ENCODE measurements at regions not wholly inside any gene's neighbourhood (a gene's known extent, or its start where the extent isn't known, plus 50 kb on each side); places are given as distances from the start of the nearest gene placed in this dataset.

DNA sequence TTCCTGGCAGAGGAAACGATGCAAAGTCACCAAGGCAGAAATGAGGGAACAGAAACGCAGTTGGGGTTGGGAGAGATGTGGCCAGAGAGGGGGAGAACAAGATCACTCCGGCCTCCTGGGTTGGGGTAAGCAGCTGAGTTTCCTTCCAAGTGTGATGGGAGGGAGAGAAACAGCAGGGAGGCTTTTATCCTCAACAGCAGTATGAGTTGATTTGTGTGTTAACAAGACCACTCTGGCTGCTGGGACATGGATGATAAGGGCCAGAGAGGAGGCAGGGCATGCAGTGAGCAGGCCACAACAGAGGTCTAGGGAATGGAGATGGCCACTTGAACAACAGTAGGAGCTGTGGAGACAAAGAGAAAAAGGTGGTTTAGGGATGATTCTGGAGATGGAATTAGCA lies 66.8 kb downstream of the GLRX5 start:
- no peak overlapping the region for H3K4me3 ChIP-seq (ENCODE audit: insufficient read depth, low read depth, low read length)
- H2AK9ac ChIP-seq (replicated peaks; ENCODE audit: low read depth, low read length, poor library complexity), result no peak overlapping the region
- no peak overlapping the region for H4K5ac ChIP-seq (ENCODE audit: low read depth, low read length)
- H2BK20ac ChIP-seq (ENCODE audit: low read depth, low read length), result no peak overlapping the region
- no CpG with 5 or more reads among the region's 3 CpGs for WGBS, 2 experiments (ENCODE audit: extremely low coverage in 2 of 2, insufficient read length in 1 of 2)
- TF ChIP-seq POLR2A (IDR thresholded peaks at IDR 0.05; ENCODE audit: low read depth, low read length) (no peak), RFX5 (IDR thresholded peaks at IDR 0.05; ENCODE audit: low read depth, low read length) (no peak), BHLHE40 (IDR thresholded peaks at IDR 0.05; ENCODE audit: low read depth, low read length) (no peak), MAZ (IDR thresholded peaks at IDR 0.05; ENCODE audit: borderline replicate concordance, low read depth, low read length) (no peak), MXI1 (IDR thresholded peaks at IDR 0.05; ENCODE audit: borderline replicate concordance, low read depth, low read length) (no peak), CHD1 (IDR thresholded peaks at IDR 0.05; ENCODE audit: low read depth, low read length) (no peak), SMC3 (IDR thresholded peaks at IDR 0.05; ENCODE audit: low read depth, low read length) (no peak), CEBPB (IDR thresholded peaks at IDR 0.05; ENCODE audit: low read depth, low read length) (no peak)
- TF ChIP-seq, protein P1, sequence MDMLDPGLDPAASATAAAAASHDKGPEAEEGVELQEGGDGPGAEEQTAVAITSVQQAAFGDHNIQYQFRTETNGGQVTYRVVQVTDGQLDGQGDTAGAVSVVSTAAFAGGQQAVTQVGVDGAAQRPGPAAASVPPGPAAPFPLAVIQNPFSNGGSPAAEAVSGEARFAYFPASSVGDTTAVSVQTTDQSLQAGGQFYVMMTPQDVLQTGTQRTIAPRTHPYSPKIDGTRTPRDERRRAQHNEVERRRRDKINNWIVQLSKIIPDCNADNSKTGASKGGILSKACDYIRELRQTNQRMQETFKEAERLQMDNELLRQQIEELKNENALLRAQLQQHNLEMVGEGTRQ (IDR thresholded peaks at IDR 0.05; ENCODE audit: low read depth, low read length), result no peak
- TF ChIP-seq, protein P2, sequence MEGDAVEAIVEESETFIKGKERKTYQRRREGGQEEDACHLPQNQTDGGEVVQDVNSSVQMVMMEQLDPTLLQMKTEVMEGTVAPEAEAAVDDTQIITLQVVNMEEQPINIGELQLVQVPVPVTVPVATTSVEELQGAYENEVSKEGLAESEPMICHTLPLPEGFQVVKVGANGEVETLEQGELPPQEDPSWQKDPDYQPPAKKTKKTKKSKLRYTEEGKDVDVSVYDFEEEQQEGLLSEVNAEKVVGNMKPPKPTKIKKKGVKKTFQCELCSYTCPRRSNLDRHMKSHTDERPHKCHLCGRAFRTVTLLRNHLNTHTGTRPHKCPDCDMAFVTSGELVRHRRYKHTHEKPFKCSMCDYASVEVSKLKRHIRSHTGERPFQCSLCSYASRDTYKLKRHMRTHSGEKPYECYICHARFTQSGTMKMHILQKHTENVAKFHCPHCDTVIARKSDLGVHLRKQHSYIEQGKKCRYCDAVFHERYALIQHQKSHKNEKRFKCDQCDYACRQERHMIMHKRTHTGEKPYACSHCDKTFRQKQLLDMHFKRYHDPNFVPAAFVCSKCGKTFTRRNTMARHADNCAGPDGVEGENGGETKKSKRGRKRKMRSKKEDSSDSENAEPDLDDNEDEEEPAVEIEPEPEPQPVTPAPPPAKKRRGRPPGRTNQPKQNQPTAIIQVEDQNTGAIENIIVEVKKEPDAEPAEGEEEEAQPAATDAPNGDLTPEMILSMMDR (conservative IDR thresholded peaks at IDR 0.05; ENCODE audit: low read depth, low read length), result no peak
- no peak overlapping the region for H3K23ac ChIP-seq (ENCODE audit: low read depth, low read length)
- H2BK120ac ChIP-seq (ENCODE audit: low read depth, low read length), result no peak overlapping the region
- CTCF ChIA-PET, result no interaction called here
- no peak overlapping the region for H2AFZ ChIP-seq (replicated peaks; ENCODE audit: low read length, poor library complexity)
- H3K4me1 ChIP-seq (ENCODE audit: control insufficient read depth, insufficient read depth, low read length), result no peaks in the 10 kb centered on the region
- dilution Hi-C loops (cut with HindIII; ENCODE audit: low sequenced_read_pairs, unreplicated experiment) (no loop called here), in situ Hi-C loops (cut with MboI; ENCODE audit: low sequenced_read_pairs) (no loop called here), intact Hi-C loops (cut with micrococcal nuclease) (no loop called here)
- POLR2A ChIA-PET (ENCODE audit: unreplicated experiment), result no interaction called here
- H3K4ac ChIP-seq (ENCODE audit: low read depth, low read length), result no peak overlapping the region
- no peak overlapping the region for H3K4me2 ChIP-seq (ENCODE audit: low read depth, low read length)
- no peak overlapping the region for H3K9ac ChIP-seq (ENCODE audit: low read depth, low read length)
- BruUV-seq (replicated peaks), result no TSS peak
- DNase-seq (no peak), ATAC-seq (ENCODE audit: low read depth) (no peak)
- H3K36me3 ChIP-seq (ENCODE audit: control insufficient read depth, insufficient read depth, low read length), result no peaks in the 10 kb centered on the region
- no peak overlapping the region for H2BK5ac ChIP-seq (ENCODE audit: low read depth, low read length, poor library complexity, severe bottlenecking)
- no peak overlapping the region for H3K18ac ChIP-seq (ENCODE audit: low read depth, low read length)
- H3K56ac ChIP-seq (ENCODE audit: extremely low read depth, insufficient read depth, low read length), result no peak overlapping the region
- H3K14ac ChIP-seq (replicated peaks; ENCODE audit: low read depth, low read length), result no peak overlapping the region
- no peaks in the 10 kb centered on the region for H3K9me1 ChIP-seq (ENCODE audit: insufficient read depth, low read length)
- H3K27me3 ChIP-seq (ENCODE audit: control insufficient read depth, insufficient read depth, low read length), result no peaks in the 10 kb centered on the region; the same call in 1 of the 2 replicates
- H3K9me3 ChIP-seq (ENCODE audit: control insufficient read depth, insufficient read depth, low read length), result no peaks in the 10 kb centered on the region
- H4K91ac ChIP-seq (ENCODE audit: insufficient read depth, low read depth, low read length), result no peak overlapping the region
- no peak overlapping the region for H2BK15ac ChIP-seq (ENCODE audit: low read depth, low read length)
- no peak overlapping the region for H2AK5ac ChIP-seq (ENCODE audit: low read depth, low read length)
- H3K79me1 ChIP-seq (ENCODE audit: low read depth in 1 of 2, low read length in 2 of 2), result no peaks in the 10 kb centered on the region
- no peaks in the 10 kb centered on the region; the same call in 1 of the 2 replicates for H4K20me1 ChIP-seq (ENCODE audit: insufficient read depth, low read length)
- H4K8ac ChIP-seq (ENCODE audit: low read depth in 2 of 2, low read length in 2 of 2), result no peak overlapping the region
- no peak overlapping the region for H3K27ac ChIP-seq (ENCODE audit: insufficient read depth, low read length)

All from IMR-90 (cell line).